ENCODE measurements at regions not wholly inside any gene's neighbourhood (a gene's known extent, or its start where the extent isn't known, plus 50 kb on each side); places are given as distances from the start of the nearest gene placed in this dataset.

GRCh38 chr1:239677362-239677761 is 291.0 kb downstream of the CHRM3 start:
- TF ChIP-seq, protein P1, sequence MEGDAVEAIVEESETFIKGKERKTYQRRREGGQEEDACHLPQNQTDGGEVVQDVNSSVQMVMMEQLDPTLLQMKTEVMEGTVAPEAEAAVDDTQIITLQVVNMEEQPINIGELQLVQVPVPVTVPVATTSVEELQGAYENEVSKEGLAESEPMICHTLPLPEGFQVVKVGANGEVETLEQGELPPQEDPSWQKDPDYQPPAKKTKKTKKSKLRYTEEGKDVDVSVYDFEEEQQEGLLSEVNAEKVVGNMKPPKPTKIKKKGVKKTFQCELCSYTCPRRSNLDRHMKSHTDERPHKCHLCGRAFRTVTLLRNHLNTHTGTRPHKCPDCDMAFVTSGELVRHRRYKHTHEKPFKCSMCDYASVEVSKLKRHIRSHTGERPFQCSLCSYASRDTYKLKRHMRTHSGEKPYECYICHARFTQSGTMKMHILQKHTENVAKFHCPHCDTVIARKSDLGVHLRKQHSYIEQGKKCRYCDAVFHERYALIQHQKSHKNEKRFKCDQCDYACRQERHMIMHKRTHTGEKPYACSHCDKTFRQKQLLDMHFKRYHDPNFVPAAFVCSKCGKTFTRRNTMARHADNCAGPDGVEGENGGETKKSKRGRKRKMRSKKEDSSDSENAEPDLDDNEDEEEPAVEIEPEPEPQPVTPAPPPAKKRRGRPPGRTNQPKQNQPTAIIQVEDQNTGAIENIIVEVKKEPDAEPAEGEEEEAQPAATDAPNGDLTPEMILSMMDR (conservative IDR thresholded peaks at IDR 0.05; ENCODE audit: low read depth, low read length) = no peak
- TF ChIP-seq FOS (IDR thresholded peaks at IDR 0.05; ENCODE audit: low read depth, low read length) = no peak

Data from IMR-90 (cell line).